IMR-90 (cell line): ENCODE measurements at regions not wholly inside any gene's neighbourhood (a gene's known extent, or its start where the extent isn't known, plus 50 kb on each side); places are given as distances from the start of the nearest gene placed in this dataset.

ENCODE experiments used
- FOS ChIP-seq: fragments of 150-350 bp; IDR thresholded peaks from 2 replicates; pipeline ENCODE4 v1.6.1; 2016; ENCODE audit warnings: low read depth, low read length
- MAFK ChIP-seq: IDR thresholded peaks from 2 replicates; pipeline ENCODE4 v1.6.1; 2012; ENCODE audit warnings: low read depth, low read length, improper control_type of control experiment
- MXI1 ChIP-seq: IDR thresholded peaks from 2 replicates; pipeline ENCODE4 v1.6.1; 2012; ENCODE audit warnings: low read depth, mild to moderate bottlenecking, low read length, moderate library complexity, borderline replicate concordance
- NFE2L2 ChIP-seq: fragments of 150-350 bp; IDR thresholded peaks from 2 replicates; pipeline ENCODE4 v1.6.1; 2016; ENCODE audit warnings: low read depth, mild to moderate bottlenecking, low read length
- POLR2A ChIP-seq: IDR thresholded peaks from 2 replicates; pipeline ENCODE4 v1.6.1; 2012; ENCODE audit warnings: mild to moderate bottlenecking, low read depth, low read length
- SMC3 ChIP-seq: fragments of 150-350 bp; IDR thresholded peaks from 2 replicates; pipeline ENCODE4 v1.6.1; 2016; ENCODE audit warnings: low read depth, mild to moderate bottlenecking, antibody characterized with exemption, low read length, moderate library complexity
- TF ChIP-seq, protein P1 (sequence below): conservative IDR thresholded peaks from 2 replicates; pipeline ENCODE4 v1.5.1; 2012; ENCODE audit warnings: mild to moderate bottlenecking, low read depth, low read length, improper control_type of control experiment

DNA sequence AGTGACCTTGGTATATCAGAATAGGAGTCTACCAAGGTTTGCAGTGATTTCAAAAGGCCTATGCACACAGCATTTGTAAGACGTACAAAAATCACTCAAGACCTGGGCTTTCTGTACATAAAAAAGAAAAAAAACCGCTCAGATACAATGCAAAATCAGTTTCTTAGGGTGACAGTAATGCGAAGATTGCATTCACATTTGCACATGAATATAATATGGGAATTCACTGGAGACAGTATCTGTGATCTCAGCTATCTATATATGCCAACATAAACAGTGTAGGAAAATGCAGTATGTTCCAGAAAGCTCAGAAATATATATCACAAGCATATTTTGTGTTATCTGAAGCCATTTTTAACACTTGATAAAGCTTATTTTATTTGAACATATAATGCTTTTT is 176.4 kb upstream of the MYOCD start:
- TF ChIP-seq MXI1 (no peak), SMC3 (no peak), MAFK (no peak), FOS (no peak), NFE2L2 (no peak), POLR2A (no peak)
- TF ChIP-seq, protein P1, sequence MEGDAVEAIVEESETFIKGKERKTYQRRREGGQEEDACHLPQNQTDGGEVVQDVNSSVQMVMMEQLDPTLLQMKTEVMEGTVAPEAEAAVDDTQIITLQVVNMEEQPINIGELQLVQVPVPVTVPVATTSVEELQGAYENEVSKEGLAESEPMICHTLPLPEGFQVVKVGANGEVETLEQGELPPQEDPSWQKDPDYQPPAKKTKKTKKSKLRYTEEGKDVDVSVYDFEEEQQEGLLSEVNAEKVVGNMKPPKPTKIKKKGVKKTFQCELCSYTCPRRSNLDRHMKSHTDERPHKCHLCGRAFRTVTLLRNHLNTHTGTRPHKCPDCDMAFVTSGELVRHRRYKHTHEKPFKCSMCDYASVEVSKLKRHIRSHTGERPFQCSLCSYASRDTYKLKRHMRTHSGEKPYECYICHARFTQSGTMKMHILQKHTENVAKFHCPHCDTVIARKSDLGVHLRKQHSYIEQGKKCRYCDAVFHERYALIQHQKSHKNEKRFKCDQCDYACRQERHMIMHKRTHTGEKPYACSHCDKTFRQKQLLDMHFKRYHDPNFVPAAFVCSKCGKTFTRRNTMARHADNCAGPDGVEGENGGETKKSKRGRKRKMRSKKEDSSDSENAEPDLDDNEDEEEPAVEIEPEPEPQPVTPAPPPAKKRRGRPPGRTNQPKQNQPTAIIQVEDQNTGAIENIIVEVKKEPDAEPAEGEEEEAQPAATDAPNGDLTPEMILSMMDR: no peak
